Right lobe of liver (tissue), 6 donors: ENCODE measurements at regions not wholly inside any gene's neighbourhood (a gene's known extent, or its start where the extent isn't known, plus 50 kb on each side); places are given as distances from the start of the nearest gene placed in this dataset.

ENCODE experiments used
- ATAC-seq, 4 donors: fragments of 200-7000 bp; cut with Tn5 transposase; one replicate each; pipeline ENCODE4 v1.9.1; 2020; ENCODE audit warnings: mild to moderate bottlenecking in 4 of 4, moderate library complexity in 4 of 4
- DNase-seq, 3 donors: peaks; one replicate each; pipeline ENCODE4 v3.0.0-alpha.2; 2020
- H3K27ac ChIP-seq, 3 donors: fragments of 200-600 bp; one replicate each; pipeline ENCODE4 v1.8.0; 2022
- H3K27me3 ChIP-seq, 2 donors: fragments of 200-600 bp; one replicate each; pipeline ENCODE4 v1.8.0; 2022
- H3K36me3 ChIP-seq, 4 donors: fragments of 200-600 bp; sonication (generic) in 1 of 4; one replicate each; pipeline versions ENCODE4 v1.5.1 to v1.8.0; 2017 to 2022; ENCODE audit warnings: control low read depth in 1 of 4
- H3K4me1 ChIP-seq, 4 donors: fragments of 200-600 bp; sonication (generic) in 1 of 4; one replicate each; pipeline versions ENCODE4 v1.5.1 to v1.8.0; 2017 to 2022; ENCODE audit warnings: control low read depth in 1 of 4
- H3K4me3 ChIP-seq, 3 donors: fragments of 200-600 bp; one replicate each; pipeline ENCODE4 v1.8.0; 2022
- H3K9me3 ChIP-seq, 4 donors: fragments of 200-600 bp; sonication (generic) in 1 of 4; one replicate each; pipeline versions ENCODE4 v1.5.1 to v1.8.0; 2017 to 2022; ENCODE audit warnings: control low read depth in 1 of 4
- CTCF ChIP-seq, 4 donors: fragments of 200-600 bp in 3 of 4; fragments of 450-650 bp in 1 of 4; IDR thresholded peaks; one replicate each; pipeline versions ENCODE4 v1.5.1 to v1.8.0; 2016 to 2022; ENCODE audit warnings: antibody characterized with exemption in 4 of 4, mild to moderate bottlenecking in 2 of 4
- POLR2A ChIP-seq: fragments of 450-650 bp; IDR thresholded peaks from one replicate; pipeline ENCODE4 v1.6.1; 2017; ENCODE audit warnings: antibody characterized with exemption, mild to moderate bottlenecking
- WGBS: methylation state at CpG from one replicate; pipeline ENCODE4 v1.1.6; 2018; ENCODE audit warnings: low coverage, low lambda C conversion rate; ENCODE audit not compliant: insufficient coverage; ENCODE audit errors: missing lambda C conversion rate; 5-methylcytosine and 5-hydroxymethylcytosine counted together
- intact Hi-C, 2 donors: fragments of 100-400 bp; cut with DNase I; formaldehyde crosslinking; loops; one replicate each; pipeline versions ENCODE4 v1.11.2 to v1.14.1; 2022
- donor health status: DM: no; HTN: yes; CAD: no.
- donor health status: DM: no; HTN: no; CAD: no.
- donor health status: DM: no; HTN: no; CAD: no.
- donor health status: DM: no; HTN: yes; CAD: no.
- donor health status: DM: no; HTN: yes; CAD: no.

DNA sequence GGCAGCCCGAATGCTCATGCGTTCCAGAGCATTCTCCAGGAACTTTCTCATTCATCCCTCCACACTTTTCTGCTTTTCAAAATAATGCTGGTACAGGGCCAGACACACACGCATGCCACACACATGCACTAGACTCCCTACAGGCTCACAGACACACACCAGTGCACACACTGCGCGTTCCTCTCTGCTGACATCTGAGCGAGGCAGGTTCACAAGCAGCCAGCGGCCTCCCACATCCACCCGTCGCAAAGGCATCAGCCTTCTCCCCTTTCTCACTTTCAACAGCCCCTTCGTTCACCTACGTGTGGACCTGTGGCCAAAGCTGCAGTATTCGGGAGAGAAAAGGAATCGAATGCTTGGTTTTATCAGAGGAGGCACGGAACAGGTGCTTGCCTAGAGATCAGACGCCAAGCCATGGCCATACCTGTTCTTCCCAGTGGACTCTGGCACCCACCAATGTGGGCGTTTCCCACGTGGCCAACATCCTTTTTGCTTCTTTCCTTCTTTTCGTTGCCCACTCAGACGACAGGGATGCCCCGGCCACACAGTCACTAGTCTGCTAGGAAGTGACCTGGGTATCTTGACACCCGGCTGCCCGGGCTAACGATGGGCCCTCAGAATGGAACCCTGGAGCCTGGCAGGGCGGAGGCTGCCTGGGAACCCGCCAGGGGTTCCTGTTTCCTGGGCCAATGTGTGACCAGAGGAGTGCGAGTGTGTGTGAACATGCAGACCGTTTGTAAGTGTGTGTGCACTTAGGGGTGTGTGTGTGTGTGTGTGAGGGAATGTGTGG, 85.8 kb upstream of the ID2 start:
- DNase-seq: peak in 2 of 3 donors; percentile 30 to 39

GRCh38 chr2:8597094-8597493, 84.8 kb upstream of the ID2 start:
- TF ChIP-seq CTCF (IDR thresholded peaks at IDR 0.05): no peak
- TF ChIP-seq POLR2A: no peak
- Histone ChIP-seq H3K27ac (no peak overlapping the region), H3K9me3 (no peaks in the 10 kb centered on the region), H3K4me3 (no peak overlapping the region), H3K36me3 (no peaks in the 10 kb centered on the region), H3K4me1 (peaks cover 0 to 14% (median 2%) of the 10 kb centered on the region in 4 donors), H3K27me3 (no peaks in the 10 kb centered on the region)
- DNase-seq (no peak), ATAC-seq (no peak)
- intact Hi-C loops: no loop called here

More for the DNA sequence above, 85.8 kb upstream of the ID2 start:
- no peak for ATAC-seq
- Histone ChIP-seq H3K27me3 (no peaks in the 10 kb centered on the region), H3K36me3 (no peaks in the 10 kb centered on the region), H3K27ac (no peak overlapping the region), H3K4me1 (peaks cover 0 to 14% (median 2%) of the 10 kb centered on the region in 4 donors), H3K4me3 (no peak overlapping the region), H3K9me3 (no peaks in the 10 kb centered on the region)
- intact Hi-C loops: no loop called here
- 75% methylated on average over 17 of the region's 27 CpGs for WGBS
- TF ChIP-seq POLR2A (no peak), CTCF (IDR thresholded peaks at IDR 0.05) (no peak)

- no peaks in the 10 kb centered on the region for H3K36me3 ChIP-seq
- ATAC-seq (peak; percentile 80 to 93 (median 88)), DNase-seq (peak; percentile 64 to 73 (median 70))
- H3K27me3 ChIP-seq: no peaks in the 10 kb centered on the region
- H3K9me3 ChIP-seq: no peaks in the 10 kb centered on the region
- peak overlapping the region in 2 of 3 donors; percentile 59 to 69 for H3K27ac ChIP-seq
- no peak for TF ChIP-seq CTCF (IDR thresholded peaks at IDR 0.05)
- no peak for TF ChIP-seq POLR2A
- no peak overlapping the region for H3K4me3 ChIP-seq
- peaks cover 0 to 14% (median 2%) of the 10 kb centered on the region in 4 donors for H3K4me1 ChIP-seq
- intact Hi-C loops: no loop called here
- WGBS: 70% methylated on average over 4 of the region's 8 CpGs
These were observed 84.2 kb upstream of the ID2 start for GRCh38 chr2:8597559-8598225.

DNA sequence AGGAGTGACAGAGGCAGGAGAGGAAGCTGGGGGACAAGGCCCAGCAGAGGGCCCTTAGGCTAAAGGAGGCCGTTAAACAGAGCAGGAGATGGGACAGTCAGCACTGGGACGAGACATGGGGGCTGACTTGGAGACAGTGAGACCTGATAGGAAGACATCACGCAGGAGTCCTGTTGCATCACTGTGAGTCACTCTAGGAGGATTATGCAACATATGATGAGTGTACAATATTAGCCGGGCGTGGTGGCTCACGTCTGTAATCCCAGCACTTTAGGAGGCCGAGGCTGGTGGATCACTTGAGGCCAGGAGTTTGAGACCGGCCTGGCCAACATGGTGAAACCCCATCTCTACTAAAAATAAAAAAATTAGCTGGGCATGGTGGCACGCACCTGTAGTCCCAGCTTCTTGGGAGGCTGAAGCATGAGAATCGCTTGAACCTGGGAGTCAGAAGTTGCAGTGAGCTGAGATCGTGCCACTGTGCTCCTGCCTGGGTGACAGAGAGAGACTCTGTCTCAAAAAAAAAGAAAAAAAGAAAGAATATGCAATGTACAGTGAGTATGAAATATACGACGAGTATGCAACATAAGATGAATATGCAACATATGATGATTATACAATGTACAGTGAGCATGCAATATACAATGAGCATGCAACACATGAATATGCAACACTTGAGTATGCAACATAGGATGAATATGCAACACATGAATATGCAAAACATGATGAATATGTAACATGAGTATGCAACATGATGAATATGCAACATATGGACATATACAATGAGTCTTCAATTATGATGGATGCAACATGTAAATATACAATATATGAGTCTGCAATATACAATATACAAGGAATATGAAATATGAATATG, 83.3 kb upstream of the ID2 start:
- WGBS: 50% methylated on average over 12 of the region's 13 CpGs
- Histone ChIP-seq H3K27ac (peak overlapping the region in 2 of 3 donors; percentile 59 to 69), H3K27me3 (no peaks in the 10 kb centered on the region), H3K36me3 (no peaks in the 10 kb centered on the region), H3K4me1 (peaks cover 0 to 14% (median 2%) of the 10 kb centered on the region in 4 donors), H3K9me3 (no peaks in the 10 kb centered on the region), H3K4me3 (no peak overlapping the region)
- TF ChIP-seq POLR2A: no peak
- DNase-seq (peak in 1 of 3 donors; percentile 60), ATAC-seq (peak; percentile 58 to 87 (median 81))
- intact Hi-C loops: no loop called here
